Glomerular visceral epithelial cell (primary cell): ENCODE measurements at regions not wholly inside any gene's neighbourhood (a gene's known extent, or its start where the extent isn't known, plus 50 kb on each side); places are given as distances from the start of the nearest gene placed in this dataset.

Source experiments
- DNase-seq: peaks from one replicate; pipeline ENCODE4 v3.0.0-alpha.2; 2016; ENCODE audit errors: extremely low spot score

DNA sequence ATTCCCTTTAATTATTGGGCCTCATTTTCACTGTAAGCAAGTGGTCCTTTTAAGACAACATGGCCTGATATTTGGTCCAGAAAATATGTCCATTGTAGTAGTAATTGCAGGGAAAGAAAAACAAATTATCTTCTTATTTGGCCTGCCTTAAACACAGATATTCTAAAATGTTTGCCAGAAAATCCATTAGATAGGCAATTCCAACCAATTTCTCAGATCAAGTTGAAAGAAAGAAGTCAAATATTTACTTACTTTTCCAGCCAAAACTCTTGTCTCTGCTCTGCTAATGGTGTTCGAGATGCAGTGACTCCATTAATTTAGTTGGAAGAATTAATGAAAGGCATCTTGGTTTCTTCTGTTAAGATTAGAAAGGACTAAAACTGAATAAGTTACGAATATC lies 757.3 kb upstream of the IGFBP3 start:
- DNase-seq, result no peak

DNA sequence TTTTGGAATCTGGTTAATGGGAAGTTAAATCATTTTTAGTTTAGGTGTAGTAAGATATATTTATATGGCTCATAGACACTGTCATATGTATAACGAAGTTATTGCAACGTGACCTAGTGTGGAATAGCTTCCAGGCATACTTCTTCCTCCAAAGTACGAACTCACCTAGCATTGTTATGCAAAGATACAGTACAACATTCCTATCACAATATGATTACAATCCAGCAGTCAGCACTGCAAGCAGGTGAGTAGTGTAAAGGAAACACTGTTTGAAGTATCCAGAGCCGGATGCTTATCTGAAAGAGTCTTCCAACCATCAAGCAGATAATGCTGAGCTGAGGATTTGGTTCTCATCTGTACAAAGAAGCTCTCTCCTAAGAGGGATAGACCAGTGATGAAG lies 754.4 kb upstream of the IGFBP3 start:
- no peak for DNase-seq

- DNase-seq, result no peak
Measured at GRCh38 chr7:46672861-46673260, 751.8 kb upstream of the IGFBP3 start.

GRCh38 chr7:46671108-46671769 lies 750.2 kb upstream of the IGFBP3 start:
- DNase-seq, result no peak

DNA sequence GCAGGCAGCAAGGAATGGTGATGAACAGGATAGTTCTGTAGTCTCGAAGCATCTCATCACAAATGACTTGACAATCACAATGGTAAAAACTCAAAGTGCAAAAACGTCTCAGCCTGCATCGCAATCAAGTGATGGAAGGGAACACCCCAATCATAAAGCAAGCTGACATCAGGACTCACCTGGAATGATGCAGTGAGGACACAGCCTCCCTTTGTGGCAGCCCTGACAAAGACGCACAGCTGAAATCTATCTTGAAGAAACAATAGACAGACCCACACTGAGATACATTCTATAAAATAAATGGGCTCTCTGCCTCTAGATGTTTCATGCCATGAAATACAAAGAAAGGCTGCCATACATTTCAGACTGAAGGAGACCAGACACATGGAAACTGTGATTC lies 748.0 kb upstream of the IGFBP3 start:
- DNase-seq, result no peak

GRCh38 chr7:46664453-46664852 lies 743.4 kb upstream of the IGFBP3 start:
- DNase-seq, result no peak

DNA sequence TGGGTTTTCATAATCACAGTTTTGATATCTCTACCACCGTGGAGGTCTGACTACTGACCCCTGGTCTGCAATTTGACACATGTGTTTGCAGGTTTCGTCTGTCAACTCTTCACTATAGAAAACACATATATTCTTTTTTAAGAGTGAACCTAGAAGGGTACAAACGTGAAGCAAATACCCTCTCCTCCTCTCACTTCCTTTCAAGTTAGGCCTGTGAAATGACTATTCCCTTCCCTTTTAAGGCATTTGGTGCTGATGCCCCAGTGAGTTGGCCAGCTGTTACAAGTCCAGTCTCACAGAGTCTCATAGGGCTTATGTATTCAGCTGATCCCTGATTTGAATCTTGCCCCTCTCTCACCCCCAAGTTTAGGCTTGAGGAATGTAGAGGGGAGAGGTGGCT lies 742.0 kb upstream of the IGFBP3 start:
- no peak for DNase-seq

GRCh38 chr7:46661431-46661830 lies 740.4 kb upstream of the IGFBP3 start:
- no peak for DNase-seq

- peak; percentile 45 for DNase-seq
Measured at GRCh38 chr7:46660402-46660980, 739.4 kb upstream of the IGFBP3 start.

DNA sequence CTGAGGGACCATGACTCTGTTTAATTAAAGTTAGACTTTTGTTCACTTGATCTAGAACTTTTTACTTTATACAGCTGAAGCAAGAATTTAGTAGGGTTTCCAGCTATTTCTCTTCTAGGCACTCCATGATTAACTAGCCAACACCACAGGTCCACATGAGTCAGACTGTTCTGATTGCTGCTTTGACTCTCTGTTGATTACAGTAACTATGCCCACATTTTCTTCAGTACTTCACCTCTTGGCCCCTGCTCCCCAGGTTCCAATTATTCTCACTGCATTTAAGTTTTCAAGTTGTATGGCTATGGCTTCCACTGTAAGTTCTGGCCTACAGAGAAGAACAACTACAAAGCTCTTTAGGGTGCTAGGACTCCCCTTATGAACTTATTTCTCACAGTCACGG lies 737.2 kb upstream of the IGFBP3 start:
- DNase-seq, result peak; percentile 23

- peak; percentile 84 for DNase-seq
Measured at GRCh38 chr7:46654546-46655443, 733.7 kb upstream of the IGFBP3 start.

DNA sequence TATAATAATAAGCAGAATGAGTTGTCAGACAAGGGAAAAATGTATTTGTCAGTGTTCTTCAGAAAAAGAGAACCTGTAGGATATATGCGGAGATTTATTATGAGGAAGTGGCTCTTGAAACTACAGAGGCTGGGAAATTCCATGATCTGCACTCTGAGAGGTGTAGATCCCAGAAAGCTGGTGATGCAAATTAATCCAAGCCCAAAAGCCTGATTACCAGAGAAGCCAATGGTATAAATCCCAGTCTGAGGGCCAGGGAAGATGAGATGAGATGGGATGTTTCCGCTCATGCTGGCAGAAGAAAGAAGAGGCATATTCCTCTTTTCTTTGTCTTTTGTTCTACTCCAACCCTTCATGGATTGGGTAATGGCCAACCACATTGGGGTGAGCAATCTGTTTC lies 732.8 kb upstream of the IGFBP3 start:
- DNase-seq, result no peak

- no peak for DNase-seq
Measured at GRCh38 chr7:46652317-46652716, 731.2 kb upstream of the IGFBP3 start.

DNA sequence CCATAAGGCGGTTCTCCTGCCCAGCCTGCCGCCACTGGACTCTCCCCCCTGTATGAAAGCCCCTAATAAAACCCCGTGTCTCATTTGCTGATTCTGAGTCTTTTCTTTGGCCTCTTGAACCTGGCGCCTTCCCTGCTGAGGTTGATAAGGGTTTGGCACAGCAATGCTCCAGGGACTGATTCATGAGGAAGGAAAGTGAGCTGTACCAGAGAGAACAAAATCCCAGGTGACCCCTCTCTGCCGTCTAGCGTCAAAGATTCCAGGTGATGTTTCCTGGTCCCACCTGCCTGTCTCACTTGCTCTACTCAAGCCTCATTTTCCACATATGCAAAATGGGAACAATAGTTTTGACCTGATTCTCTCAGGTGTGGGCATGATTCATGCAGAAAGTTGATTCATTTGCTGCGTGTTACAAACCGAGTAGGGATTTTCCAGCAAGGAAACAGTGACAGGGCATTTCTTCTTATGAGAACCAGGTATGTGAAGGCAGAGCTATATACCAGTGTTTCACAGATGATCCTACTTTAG lies 730.6 kb upstream of the IGFBP3 start:
- DNase-seq, result no peak

DNA sequence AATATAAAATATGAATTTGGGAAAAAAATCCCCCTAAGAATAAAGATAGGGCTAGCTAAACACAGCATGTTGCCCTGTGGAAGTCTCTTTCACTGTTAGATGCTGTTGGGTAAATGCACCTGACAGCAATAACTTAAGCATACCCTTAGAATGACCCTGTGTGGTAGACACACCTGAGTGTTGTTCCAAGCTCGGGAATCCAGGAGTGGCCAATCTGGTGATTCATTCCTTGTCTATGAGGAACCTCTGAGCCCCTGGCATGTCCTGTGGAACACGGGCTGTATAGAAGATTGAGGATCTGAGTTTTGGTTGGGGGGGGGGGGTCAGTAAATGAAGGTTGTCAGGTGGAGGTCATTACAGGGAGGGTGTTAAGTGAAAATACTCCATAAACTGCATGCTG lies 730.0 kb upstream of the IGFBP3 start:
- DNase-seq, result peak; percentile 30

DNA sequence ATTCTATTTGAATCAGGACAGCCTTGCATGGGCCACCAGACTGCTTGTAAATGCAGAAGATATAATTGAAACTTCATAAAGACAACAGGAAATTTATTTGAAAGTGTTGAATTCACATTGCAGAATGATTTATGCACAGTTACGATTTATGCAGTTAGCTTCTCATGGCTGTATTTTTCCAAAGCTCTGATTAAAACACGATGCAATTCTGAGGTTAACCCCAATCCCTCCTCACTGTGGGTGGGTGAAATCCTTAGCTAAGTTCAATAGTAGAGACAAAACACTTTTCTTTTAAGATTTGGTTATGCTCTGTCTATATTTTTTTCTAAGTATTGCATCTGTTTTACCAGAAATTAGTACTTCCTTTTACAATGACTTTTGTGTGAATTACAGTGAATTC lies 728.8 kb upstream of the IGFBP3 start:
- no peak for DNase-seq

- no peak for DNase-seq
Measured at GRCh38 chr7:46637793-46638735, 717.0 kb upstream of the IGFBP3 start.

- DNase-seq, result no peak
Measured at GRCh38 chr7:46636022-46636421, 715.0 kb upstream of the IGFBP3 start.

DNA sequence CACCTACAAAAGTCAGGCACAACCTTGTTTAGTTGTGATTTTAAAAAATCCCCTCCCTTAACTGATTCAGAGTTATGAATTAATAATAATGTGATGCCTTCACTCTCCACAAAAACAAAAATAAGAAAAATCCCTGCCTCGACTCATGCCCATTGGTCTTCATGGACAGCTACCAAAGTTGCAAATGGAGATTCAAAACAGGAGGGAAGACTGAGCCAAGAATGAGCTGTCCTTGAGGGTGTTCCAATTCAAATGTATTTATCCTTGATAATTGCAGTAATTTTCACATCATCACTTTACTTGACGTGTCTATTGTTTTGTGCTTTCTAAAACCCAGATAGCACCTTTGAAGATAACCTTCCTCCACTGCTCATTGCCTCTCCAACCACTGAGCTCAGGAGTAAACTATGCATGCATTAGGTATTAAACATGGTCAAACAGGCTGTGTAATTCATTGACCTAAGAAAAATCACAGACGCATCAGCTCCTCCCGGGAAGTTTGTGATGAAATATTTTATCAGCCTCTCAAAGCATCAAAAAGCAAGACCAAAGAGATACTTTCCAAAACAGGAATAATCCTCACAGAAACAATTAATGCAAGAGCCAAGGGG lies 712.7 kb upstream of the IGFBP3 start:
- no peak for DNase-seq

GRCh38 chr7:46633200-46633599 lies 712.1 kb upstream of the IGFBP3 start:
- DNase-seq, result no peak

DNA sequence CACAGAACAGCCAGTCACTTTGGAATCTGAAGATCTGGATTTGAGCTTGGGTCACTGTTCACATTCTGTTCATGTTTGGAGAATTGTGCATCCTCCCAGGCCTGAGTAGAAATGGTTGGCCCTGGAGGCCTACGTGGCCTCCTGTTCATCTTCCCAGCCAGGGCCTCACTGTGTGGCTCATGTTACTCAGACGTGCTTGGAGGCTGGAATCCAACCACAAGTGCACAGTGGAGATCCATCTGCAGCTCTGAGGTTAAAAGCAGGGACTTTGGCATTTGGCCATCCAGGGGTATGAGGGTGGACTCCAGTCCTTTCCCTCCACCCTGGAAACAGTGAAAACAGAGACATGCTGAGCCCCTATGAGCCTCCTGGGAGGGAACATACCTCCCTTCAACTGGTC lies 709.0 kb upstream of the IGFBP3 start:
- peak; percentile 43 for DNase-seq
